Uterus (tissue), 2 donors: ENCODE measurements at regions not wholly inside any gene's neighbourhood (a gene's known extent, or its start where the extent isn't known, plus 50 kb on each side); places are given as distances from the start of the nearest gene placed in this dataset.

Experiments used
- CTCF ChIP-seq, 4 experiments: fragments of 200-600 bp in 2 of 4; fragments of 450-650 bp in 2 of 4; sonication (generic) in 2 of 4; IDR thresholded peaks; one replicate each; pipeline ENCODE4 v1.5.1; 2016 to 2019; ENCODE audit warnings: antibody characterized with exemption in 4 of 4, mild to moderate bottlenecking in 2 of 4, moderate library complexity in 1 of 4
- POLR2A ChIP-seq, 2 donors: fragments of 450-650 bp; IDR thresholded peaks; one replicate each; pipeline ENCODE4 v1.6.1; 2016; ENCODE audit warnings: antibody characterized with exemption in 2 of 2, mild to moderate bottlenecking in 1 of 2, moderate library complexity in 1 of 2

DNA sequence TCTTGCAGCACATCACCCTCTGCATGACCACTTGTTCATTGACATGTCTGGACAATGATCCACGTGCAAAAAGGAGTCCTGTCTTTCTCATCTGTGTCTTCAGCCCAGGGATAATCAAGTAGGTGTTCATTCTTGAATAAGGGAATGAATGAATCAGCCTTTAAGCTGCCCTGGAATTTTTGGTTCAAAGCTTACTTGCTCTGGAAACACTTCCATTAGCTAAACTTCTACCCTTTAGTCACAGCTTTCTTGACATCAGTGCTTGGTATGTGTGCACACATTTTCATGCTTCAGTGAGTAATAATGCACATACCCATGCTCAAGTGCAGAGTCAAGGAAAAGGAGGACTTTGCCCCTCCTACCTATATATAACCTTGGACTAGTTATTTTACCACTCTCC lies 103.0 kb upstream of the CDH13 start:
- TF ChIP-seq CTCF (IDR thresholded peaks at IDR 0.05) (no peak), POLR2A (IDR thresholded peaks at IDR 0.05) (no peak)
